Ishikawa (cell line): ENCODE measurements at regions not wholly inside any gene's neighbourhood (a gene's known extent, or its start where the extent isn't known, plus 50 kb on each side); places are given as distances from the start of the nearest gene placed in this dataset.

Source experiments
- CEBPB ChIP-seq: IDR thresholded peaks from 2 replicates; pipeline ENCODE4 v1.6.1; 2012
- CREB1 ChIP-seq: IDR thresholded peaks from 2 replicates; pipeline ENCODE4 v1.6.1; 2012; ENCODE audit warnings: low read depth
- EGR1 ChIP-seq: IDR thresholded peaks from 2 replicates; pipeline ENCODE4 v1.6.1; 2012
- EP300 ChIP-seq: IDR thresholded peaks from 2 replicates; pipeline ENCODE4 v1.6.1; 2012; ENCODE audit warnings: borderline replicate concordance
- FOXM1 ChIP-seq: IDR thresholded peaks from 2 replicates; pipeline ENCODE4 v1.6.1; 2012; ENCODE audit warnings: low read depth, borderline replicate concordance
- NFIC ChIP-seq: IDR thresholded peaks from 2 replicates; pipeline ENCODE4 v1.6.1; 2012
- RAD21 ChIP-seq: IDR thresholded peaks from 2 replicates; pipeline ENCODE4 v1.6.1; 2012; ENCODE audit warnings: low read depth
- TAF1 ChIP-seq: IDR thresholded peaks from 2 replicates; pipeline ENCODE4 v1.6.1; 2012; ENCODE audit warnings: low read depth, mild to moderate bottlenecking
- TCF12 ChIP-seq: IDR thresholded peaks from 2 replicates; pipeline ENCODE4 v1.6.1; 2012; ENCODE audit warnings: low read depth
- TEAD4 ChIP-seq: IDR thresholded peaks from 2 replicates; pipeline ENCODE4 v1.6.1; 2012
- YY1 ChIP-seq: IDR thresholded peaks from 2 replicates; pipeline ENCODE4 v1.6.1; 2012; ENCODE audit warnings: low read depth
- ZBTB7A ChIP-seq: IDR thresholded peaks from 2 replicates; pipeline ENCODE4 v1.6.1; 2012; ENCODE audit warnings: low read depth
- TF ChIP-seq, protein P1 (sequence below): IDR thresholded peaks from 2 replicates; pipeline ENCODE4 v1.6.1; 2012
- TF ChIP-seq, protein P2 (sequence below): IDR thresholded peaks from 2 replicates; pipeline ENCODE4 v1.6.1; 2012; ENCODE audit warnings: low read depth, mild to moderate bottlenecking
- TF ChIP-seq, protein P3 (sequence below): IDR thresholded peaks from 2 replicates; pipeline ENCODE4 v1.6.1; 2012

DNA sequence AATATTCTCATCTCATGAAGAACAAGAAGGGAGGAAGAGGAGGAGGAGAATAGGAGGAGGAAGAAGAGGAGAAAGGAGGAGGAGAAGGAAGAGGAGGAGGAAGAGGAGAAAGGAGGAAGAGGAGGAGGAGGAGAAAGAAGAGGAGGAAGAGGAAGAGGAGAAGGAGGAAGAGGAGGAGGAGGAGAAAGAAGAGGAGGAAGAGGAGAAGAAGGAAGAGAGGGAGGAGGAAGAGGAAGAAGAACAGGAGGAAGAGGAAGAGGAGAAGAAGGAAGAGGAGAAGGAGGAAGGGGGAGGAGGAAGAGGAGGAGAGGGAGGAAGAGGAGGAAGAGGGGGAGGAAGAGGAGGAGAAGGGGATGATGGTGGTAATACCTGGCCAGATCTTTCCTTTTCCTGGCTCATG is 70.0 kb upstream of the PTPRM start:
- TF ChIP-seq TAF1: no peak
- no peak for TF ChIP-seq CREB1
- TF ChIP-seq CEBPB: no peak
- TF ChIP-seq TCF12: no peak
- no peak for TF ChIP-seq NFIC
- TF ChIP-seq ZBTB7A: no peak
- TF ChIP-seq, protein P1, sequence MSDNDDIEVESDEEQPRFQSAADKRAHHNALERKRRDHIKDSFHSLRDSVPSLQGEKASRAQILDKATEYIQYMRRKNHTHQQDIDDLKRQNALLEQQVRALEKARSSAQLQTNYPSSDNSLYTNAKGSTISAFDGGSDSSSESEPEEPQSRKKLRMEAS: no peak
- TF ChIP-seq, protein P2, sequence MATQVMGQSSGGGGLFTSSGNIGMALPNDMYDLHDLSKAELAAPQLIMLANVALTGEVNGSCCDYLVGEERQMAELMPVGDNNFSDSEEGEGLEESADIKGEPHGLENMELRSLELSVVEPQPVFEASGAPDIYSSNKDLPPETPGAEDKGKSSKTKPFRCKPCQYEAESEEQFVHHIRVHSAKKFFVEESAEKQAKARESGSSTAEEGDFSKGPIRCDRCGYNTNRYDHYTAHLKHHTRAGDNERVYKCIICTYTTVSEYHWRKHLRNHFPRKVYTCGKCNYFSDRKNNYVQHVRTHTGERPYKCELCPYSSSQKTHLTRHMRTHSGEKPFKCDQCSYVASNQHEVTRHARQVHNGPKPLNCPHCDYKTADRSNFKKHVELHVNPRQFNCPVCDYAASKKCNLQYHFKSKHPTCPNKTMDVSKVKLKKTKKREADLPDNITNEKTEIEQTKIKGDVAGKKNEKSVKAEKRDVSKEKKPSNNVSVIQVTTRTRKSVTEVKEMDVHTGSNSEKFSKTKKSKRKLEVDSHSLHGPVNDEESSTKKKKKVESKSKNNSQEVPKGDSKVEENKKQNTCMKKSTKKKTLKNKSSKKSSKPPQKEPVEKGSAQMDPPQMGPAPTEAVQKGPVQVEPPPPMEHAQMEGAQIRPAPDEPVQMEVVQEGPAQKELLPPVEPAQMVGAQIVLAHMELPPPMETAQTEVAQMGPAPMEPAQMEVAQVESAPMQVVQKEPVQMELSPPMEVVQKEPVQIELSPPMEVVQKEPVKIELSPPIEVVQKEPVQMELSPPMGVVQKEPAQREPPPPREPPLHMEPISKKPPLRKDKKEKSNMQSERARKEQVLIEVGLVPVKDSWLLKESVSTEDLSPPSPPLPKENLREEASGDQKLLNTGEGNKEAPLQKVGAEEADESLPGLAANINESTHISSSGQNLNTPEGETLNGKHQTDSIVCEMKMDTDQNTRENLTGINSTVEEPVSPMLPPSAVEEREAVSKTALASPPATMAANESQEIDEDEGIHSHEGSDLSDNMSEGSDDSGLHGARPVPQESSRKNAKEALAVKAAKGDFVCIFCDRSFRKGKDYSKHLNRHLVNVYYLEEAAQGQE: no peak
- TF ChIP-seq, protein P3, sequence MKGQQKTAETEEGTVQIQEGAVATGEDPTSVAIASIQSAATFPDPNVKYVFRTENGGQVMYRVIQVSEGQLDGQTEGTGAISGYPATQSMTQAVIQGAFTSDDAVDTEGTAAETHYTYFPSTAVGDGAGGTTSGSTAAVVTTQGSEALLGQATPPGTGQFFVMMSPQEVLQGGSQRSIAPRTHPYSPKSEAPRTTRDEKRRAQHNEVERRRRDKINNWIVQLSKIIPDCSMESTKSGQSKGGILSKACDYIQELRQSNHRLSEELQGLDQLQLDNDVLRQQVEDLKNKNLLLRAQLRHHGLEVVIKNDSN: no peak
- TF ChIP-seq FOXM1: no peak
- no peak for TF ChIP-seq TEAD4
- no peak for TF ChIP-seq RAD21

DNA sequence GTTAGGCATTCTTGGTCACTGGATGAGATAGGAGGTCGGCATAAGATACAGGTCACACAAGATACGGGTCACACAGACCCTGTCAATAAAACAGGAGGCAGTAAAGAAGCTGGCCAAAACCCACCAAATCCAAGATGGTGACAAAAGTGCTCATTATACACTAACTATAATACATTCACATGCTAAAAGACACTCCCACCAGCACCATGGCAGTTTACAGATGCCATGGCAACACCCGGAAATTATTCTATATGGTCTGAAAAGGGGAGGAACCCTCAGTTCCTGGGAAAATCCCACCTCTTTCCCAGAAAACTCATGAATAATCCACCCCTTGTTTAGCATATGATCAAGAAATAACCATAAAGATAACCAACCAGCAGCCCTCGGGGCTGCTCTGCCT is 56.0 kb upstream of the PTPRM start:
- TF ChIP-seq EGR1 (no peak), NFIC (no peak), ZBTB7A (no peak), TCF12 (no peak), TEAD4 (no peak)
- TF ChIP-seq, protein P3: no peak

DNA sequence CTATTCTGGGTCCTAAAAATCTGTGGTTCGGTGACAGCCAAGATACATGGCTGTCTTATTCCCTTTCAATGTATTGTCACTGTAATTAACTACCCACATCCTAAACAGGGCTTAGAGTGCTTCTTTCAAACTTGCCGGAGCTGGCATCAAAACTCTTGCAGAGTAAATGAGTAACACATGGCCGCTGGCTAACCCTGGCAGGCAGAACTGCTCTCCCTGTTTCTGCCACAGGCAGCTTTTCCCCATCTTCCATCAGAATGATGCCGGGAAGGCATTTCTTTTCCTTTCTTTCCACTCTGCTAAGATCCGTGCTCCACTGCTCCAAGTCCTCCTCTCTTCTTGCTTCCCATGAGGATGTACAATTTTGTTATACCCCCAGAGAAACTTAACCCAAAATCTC is 54.8 kb upstream of the PTPRM start:
- TF ChIP-seq CEBPB (no peak), TCF12 (no peak), TEAD4 (no peak), NFIC (no peak), EP300 (no peak), FOXM1 (no peak), TAF1 (no peak), EGR1 (no peak), CREB1 (no peak), ZBTB7A (no peak), RAD21 (no peak), YY1 (no peak)
- TF ChIP-seq, protein P2: no peak
- TF ChIP-seq, protein P3: no peak
- TF ChIP-seq, protein P1: no peak

DNA sequence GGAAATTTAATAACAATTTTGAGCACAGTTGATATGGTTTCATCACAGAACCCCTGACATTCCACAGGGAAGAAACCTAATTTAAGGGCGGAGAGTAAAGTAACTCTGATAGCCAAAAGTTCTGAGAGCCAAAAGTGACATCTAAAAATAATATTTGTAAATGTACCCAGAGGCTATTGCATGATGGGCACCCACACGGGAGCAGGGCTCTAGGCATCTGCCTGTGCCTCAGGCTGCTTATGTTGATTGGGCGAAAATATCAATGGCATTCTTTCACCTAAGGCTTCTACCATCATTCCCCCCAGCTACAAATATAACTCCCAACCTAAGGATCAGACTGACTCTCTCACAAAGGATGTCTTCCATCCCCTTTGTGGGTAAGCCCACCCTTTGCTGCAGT is 54.1 kb upstream of the PTPRM start:
- TF ChIP-seq EGR1 (no peak), YY1 (no peak), EP300 (no peak), TEAD4 (no peak), CEBPB (no peak), TCF12 (no peak), ZBTB7A (no peak), RAD21 (no peak), FOXM1 (no peak), NFIC (no peak), TAF1 (no peak), CREB1 (no peak)
- TF ChIP-seq, protein P1: no peak
- TF ChIP-seq, protein P3: no peak
- TF ChIP-seq, protein P2: no peak
